Immature natural killer cell (primary cell): ENCODE measurements at regions not wholly inside any gene's neighbourhood (a gene's known extent, or its start where the extent isn't known, plus 50 kb on each side); places are given as distances from the start of the nearest gene placed in this dataset.
"Not testable (repeated sequence)": the region's sequence is repeated elsewhere in the genome, so short reads cannot be mapped to it uniquely, and the experiment has no call there.

ENCODE experiments used
- DNase-seq, 3 donors: peaks; one replicate each; pipeline ENCODE4 v3.0.0; 2022; ENCODE audit warnings: mixed read lengths in 1 of 3
- H3K27ac Mint-ChIP-seq, 6 donors: one replicate each; pipeline ENCODE4 v1.8.0; 2020; ENCODE audit warnings: mixed read lengths in 6 of 6, mild to moderate bottlenecking in 5 of 6, inconsistent platforms in 4 of 6, moderate library complexity in 3 of 6
- H3K27me3 Mint-ChIP-seq, 3 donors: one replicate each; pipeline ENCODE4 v1.8.0; 2020 to 2021; ENCODE audit warnings: low read depth in 3 of 3, mild to moderate bottlenecking in 3 of 3, mixed read lengths in 3 of 3, moderate library complexity in 3 of 3, inconsistent platforms in 1 of 3
- H3K36me3 Mint-ChIP-seq, 3 donors: one replicate each; pipeline ENCODE4 v1.8.0; 2020; ENCODE audit warnings: mixed read lengths in 3 of 3, inconsistent platforms in 2 of 3, mild to moderate bottlenecking in 2 of 3
- H3K4me1 Mint-ChIP-seq, 2 donors: one replicate each; pipeline ENCODE4 v1.8.0; 2020; ENCODE audit warnings: inconsistent platforms in 2 of 2, mild to moderate bottlenecking in 2 of 2, mixed read lengths in 2 of 2, moderate library complexity in 1 of 2
- H3K4me3 Mint-ChIP-seq, 5 donors: one replicate each; pipeline ENCODE4 v1.8.0; 2020; ENCODE audit warnings: mild to moderate bottlenecking in 5 of 5, mixed read lengths in 5 of 5, inconsistent platforms in 3 of 5, moderate library complexity in 3 of 5
- H3K9me3 Mint-ChIP-seq, 6 donors: one replicate each; pipeline ENCODE4 v1.8.0; 2020; ENCODE audit warnings: mild to moderate bottlenecking in 6 of 6, mixed read lengths in 6 of 6, inconsistent platforms in 4 of 6, moderate library complexity in 3 of 6

DNA sequence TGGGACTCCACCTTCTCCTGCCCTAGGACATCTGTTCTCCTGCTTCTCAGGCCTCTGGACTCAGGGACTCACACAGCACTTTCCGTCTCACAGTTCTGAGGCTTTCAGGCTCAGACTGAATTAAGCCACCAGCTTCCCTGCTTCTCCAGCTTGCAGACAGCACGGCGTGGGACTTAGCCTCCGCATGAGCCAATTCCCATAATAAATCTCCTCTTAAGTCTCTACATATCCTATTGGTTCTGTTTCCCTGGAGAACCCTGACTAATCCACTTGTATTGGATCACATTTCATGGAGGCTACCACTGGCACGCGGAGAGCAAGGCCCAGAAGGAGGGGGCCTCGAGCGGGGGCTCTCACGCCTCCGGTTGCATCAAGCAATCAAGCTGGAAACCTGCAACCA, 1313.6 kb downstream of the TBC1D22A start:
- DNase-seq, result no peak
- Mint-ChIP-seq H3K4me3 (no peak overlapping the region), H3K36me3 (peaks cover 0 to 6% (median 0%) of the 10 kb centered on the region in 3 donors), H3K27me3 (peaks cover 26 to 41% (median 27%) of the 10 kb centered on the region in 3 donors), H3K27ac (no peak overlapping the region), H3K9me3 (no peaks in the 10 kb centered on the region), H3K4me1 (peaks cover 13 to 23% of the 10 kb centered on the region in 2 donors)

DNA sequence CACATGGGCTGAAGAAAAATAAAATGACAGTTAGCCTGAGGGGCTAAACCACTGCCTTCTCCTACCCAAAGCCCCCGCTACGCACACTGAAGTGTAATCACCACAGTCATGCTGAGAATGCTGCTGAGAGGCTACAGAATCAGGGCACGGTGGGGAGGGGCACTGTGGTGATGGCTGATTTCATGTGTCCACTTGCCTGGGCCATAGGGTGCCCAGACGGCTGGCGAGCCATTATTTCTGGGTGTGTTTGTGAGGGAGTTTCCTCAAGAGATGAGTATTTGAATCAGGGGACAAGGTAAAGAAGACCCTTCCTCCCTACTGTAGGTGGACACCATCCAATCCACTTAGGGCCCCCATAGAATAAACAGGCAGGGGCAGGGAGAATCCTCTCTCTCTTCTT, 1313.2 kb downstream of the TBC1D22A start:
- H3K27me3 Mint-ChIP-seq, result peaks cover 25 to 41% (median 26%) of the 10 kb centered on the region in 3 donors
- no peak overlapping the region for H3K27ac Mint-ChIP-seq
- no peak overlapping the region for H3K4me3 Mint-ChIP-seq
- no peak for DNase-seq
- no peaks in the 10 kb centered on the region for H3K9me3 Mint-ChIP-seq
- peaks cover 13 to 19% of the 10 kb centered on the region in 2 donors for H3K4me1 Mint-ChIP-seq
- H3K36me3 Mint-ChIP-seq, result peaks cover 0 to 6% (median 0%) of the 10 kb centered on the region in 3 donors

DNA sequence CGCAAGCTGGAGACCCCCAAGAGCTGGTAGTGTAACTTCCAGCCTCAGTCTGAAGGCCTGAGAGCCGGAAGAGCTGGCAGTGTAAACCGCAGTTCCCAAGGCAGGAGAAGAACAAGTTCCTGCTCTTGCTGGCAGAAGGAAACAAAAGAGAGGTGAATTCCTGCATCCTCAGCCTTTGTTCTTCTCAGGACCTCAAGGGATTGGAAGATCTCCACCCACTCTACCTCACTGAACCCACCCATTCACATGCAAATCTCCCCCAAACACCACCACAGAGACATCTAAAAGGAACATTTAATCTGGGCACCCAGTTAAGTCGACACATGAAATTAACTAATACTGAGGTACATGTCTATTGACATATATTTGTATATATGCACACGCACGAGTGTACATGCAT, 1310.3 kb downstream of the TBC1D22A start:
- Mint-ChIP-seq H3K9me3 (no peaks in the 10 kb centered on the region), H3K27ac (no peak overlapping the region), H3K4me3 (no peak overlapping the region), H3K4me1 (no peaks in the 10 kb centered on the region), H3K36me3 (peaks cover 0 to 7% (median 6%) of the 10 kb centered on the region in 3 donors), H3K27me3 (peaks cover 7 to 22% (median 18%) of the 10 kb centered on the region in 3 donors)
- DNase-seq, result no peak

DNA sequence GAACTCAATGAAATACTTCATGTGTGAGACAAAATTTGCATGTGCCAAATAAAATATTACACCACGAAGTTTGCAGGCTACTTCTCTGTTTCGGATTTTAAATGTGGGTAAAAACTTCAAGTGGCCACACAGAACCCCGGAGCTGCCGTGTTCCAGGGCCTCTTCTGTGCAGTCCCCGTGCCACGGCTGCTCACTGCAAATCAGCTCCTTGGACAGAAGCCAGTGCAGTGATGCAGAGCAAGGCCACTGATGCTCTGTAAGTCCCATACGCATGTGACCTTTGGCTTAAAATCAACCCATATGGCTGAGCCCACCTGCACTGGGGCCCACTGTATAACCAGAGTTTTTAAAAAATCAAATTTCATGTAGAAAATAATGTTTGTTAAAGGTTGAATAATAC, 1309.4 kb downstream of the TBC1D22A start:
- Mint-ChIP-seq H3K36me3 (peaks cover 0 to 7% (median 6%) of the 10 kb centered on the region in 3 donors), H3K4me1 (no peaks in the 10 kb centered on the region), H3K9me3 (no peaks in the 10 kb centered on the region), H3K27me3 (peaks cover 7 to 15% (median 15%) of the 10 kb centered on the region in 3 donors), H3K4me3 (no peak overlapping the region), H3K27ac (no peak overlapping the region)
- no peak for DNase-seq

DNA sequence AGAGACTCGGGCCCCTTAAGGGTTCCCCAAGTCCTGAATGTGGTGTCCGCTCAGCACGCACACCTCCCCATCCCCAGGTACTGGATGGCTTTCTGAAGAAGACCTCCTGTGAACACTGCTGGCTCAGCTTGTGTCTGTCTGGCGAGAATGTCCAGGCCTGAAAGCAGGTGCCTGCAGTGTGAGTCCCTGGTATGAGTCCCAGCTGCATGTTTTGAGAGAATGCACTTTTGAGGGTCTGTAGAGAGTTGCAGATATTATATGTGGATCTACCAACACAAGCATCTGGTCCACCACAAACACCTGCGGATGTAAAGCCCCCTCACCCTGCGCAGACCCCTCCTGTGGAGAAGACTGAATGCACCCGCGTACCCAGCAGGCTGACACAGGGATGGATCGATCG, 1308.9 kb downstream of the TBC1D22A start:
- H3K27ac Mint-ChIP-seq, result no peak overlapping the region
- no peaks in the 10 kb centered on the region for H3K9me3 Mint-ChIP-seq
- no peak overlapping the region for H3K4me3 Mint-ChIP-seq
- H3K36me3 Mint-ChIP-seq, result peaks cover 0 to 7% (median 6%) of the 10 kb centered on the region in 3 donors
- DNase-seq, result no peak
- H3K27me3 Mint-ChIP-seq, result peaks cover 10 to 13% (median 11%) of the 10 kb centered on the region in 3 donors
- no peaks in the 10 kb centered on the region for H3K4me1 Mint-ChIP-seq

DNA sequence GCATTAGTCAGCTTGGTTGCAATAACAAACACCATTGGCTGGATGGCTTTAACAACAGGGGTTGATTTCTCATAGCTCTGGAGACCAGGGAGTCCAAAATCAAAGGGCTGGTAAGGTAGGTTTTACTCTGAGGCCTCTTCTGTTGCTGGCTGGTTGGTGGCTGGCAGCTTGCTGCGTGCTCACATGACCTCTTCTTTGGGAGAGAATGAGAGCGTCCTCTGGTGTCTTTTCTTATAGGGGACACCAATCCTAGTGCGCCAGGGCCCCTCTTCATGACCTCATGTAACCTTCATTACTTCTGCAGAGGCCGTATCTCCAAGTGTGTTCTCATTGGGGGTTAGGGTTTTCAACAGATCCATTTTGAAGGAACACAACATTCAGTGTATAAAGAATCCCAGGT, 1308.3 kb downstream of the TBC1D22A start:
- peaks cover 0 to 7% (median 6%) of the 10 kb centered on the region in 3 donors for H3K36me3 Mint-ChIP-seq
- no peak overlapping the region for H3K27ac Mint-ChIP-seq
- H3K4me3 Mint-ChIP-seq, result no peak overlapping the region
- no peaks in the 10 kb centered on the region for H3K9me3 Mint-ChIP-seq
- DNase-seq, result no peak
- H3K27me3 Mint-ChIP-seq, result peaks cover 7 to 10% (median 8%) of the 10 kb centered on the region in 3 donors
- H3K4me1 Mint-ChIP-seq, result no peaks in the 10 kb centered on the region

DNA sequence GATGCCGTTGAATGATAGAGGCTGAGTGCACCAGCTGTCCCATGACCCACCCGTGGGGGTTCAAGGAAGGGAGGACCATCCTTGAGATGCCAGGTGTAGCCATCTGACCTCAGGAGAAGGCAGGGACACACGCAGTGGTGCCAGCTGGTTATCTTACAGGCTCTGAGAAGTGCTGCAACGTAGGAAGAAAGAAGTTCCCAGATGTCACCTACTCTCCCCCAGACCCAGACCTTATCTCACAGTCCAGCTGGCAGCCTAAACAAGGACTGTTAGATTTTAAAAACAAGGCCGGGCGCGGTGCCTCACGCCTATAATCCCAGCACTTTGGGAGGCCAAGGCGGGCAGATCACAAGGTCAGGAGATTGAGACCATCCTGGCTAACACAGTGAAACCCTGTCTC, 1307.6 kb downstream of the TBC1D22A start:
- Mint-ChIP-seq H3K27me3 (peaks cover 5 to 8% (median 7%) of the 10 kb centered on the region in 3 donors), H3K4me1 (no peaks in the 10 kb centered on the region), H3K4me3 (no peak overlapping the region), H3K27ac (no peak overlapping the region), H3K36me3 (peaks cover 0 to 7% (median 4%) of the 10 kb centered on the region in 3 donors), H3K9me3 (no peaks in the 10 kb centered on the region)
- DNase-seq, result no peak

DNA sequence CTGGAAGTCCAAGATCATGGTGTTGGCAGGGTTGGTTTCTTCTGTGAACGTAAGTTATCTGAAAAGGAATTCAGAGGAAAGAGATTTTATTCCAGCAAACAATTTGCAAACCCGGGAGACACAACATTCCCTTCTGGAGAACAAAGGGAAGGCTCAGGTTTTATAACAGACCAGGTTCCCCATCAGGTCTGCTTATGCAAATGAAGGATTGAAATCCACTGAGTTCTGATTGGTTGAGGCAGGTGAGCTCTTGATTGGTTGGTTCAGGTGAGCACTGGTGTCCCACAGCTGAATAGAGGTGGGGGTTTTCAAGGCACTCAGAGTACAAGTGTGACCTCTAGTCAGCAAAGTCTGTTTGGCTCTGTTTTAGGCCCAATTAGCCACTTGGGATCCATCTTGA, 1306.8 kb downstream of the TBC1D22A start:
- DNase-seq, result no peak
- Mint-ChIP-seq H3K27me3 (peaks cover 3 to 8% (median 8%) of the 10 kb centered on the region in 3 donors), H3K36me3 (peaks cover 0 to 7% (median 0%) of the 10 kb centered on the region in 3 donors), H3K4me3 (no peak overlapping the region), H3K9me3 (no peaks in the 10 kb centered on the region), H3K4me1 (no peaks in the 10 kb centered on the region), H3K27ac (no peak overlapping the region)

DNA sequence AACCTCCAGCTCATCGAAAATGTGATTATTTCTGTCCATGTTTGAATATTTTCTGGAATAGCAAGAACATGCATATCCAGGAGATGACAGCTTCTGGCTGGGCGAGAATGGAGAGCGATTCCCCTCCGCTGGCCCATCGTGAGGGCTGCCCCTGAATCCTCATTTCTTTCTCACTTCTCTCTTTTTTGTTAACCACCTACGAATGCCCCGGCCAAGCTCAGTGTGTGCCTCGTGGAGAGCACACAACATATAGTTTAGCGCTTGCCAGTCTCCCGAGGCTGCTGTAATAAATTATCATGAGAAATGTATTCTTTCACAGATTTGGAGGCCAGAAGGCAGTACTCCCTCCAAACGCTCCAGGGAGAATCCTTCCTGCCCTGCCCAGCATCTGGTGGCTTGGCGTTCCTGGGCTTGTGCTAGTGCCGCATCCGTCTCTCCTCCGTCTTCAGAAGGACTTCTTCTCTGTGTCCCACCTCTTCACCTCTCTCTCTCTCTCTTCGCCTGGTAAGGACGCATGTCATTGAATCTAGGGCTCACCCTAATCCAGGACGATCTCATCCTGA, 1306.0 kb downstream of the TBC1D22A start:
- Mint-ChIP-seq H3K4me1 (no peaks in the 10 kb centered on the region), H3K36me3 (peaks cover 0 to 7% (median 0%) of the 10 kb centered on the region in 3 donors), H3K4me3 (no peak overlapping the region), H3K9me3 (no peaks in the 10 kb centered on the region), H3K27ac (no peak overlapping the region), H3K27me3 (peaks cover 0 to 10% (median 7%) of the 10 kb centered on the region in 3 donors)
- DNase-seq, result no peak

DNA sequence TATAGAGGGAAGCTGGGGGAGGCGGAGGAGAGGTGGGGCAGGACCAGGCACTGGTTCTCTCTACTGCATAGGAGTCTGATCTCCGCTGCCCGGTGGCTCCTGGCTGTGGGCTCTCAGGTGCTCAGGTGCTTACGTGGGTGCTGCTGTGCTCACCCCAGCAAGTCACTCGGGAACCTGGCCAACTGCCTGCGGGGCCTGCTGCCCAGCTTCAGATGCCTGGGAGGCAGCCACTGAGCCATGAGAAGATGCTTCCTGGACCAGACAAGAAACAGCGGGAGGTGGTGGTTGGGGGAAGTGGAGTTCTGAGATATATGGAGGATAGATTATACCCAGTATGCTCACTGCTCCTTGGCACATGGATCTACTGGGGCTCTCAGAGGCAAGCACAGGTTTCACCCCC, 1303.4 kb downstream of the TBC1D22A start:
- peaks cover 0 to 7% (median 0%) of the 10 kb centered on the region in 3 donors for H3K36me3 Mint-ChIP-seq
- no peaks in the 10 kb centered on the region for H3K9me3 Mint-ChIP-seq
- DNase-seq, result no peak
- H3K4me1 Mint-ChIP-seq, result no peaks in the 10 kb centered on the region
- H3K4me3 Mint-ChIP-seq, result no peak overlapping the region
- peaks cover 5 to 15% (median 10%) of the 10 kb centered on the region in 3 donors for H3K27me3 Mint-ChIP-seq
- no peak overlapping the region for H3K27ac Mint-ChIP-seq

DNA sequence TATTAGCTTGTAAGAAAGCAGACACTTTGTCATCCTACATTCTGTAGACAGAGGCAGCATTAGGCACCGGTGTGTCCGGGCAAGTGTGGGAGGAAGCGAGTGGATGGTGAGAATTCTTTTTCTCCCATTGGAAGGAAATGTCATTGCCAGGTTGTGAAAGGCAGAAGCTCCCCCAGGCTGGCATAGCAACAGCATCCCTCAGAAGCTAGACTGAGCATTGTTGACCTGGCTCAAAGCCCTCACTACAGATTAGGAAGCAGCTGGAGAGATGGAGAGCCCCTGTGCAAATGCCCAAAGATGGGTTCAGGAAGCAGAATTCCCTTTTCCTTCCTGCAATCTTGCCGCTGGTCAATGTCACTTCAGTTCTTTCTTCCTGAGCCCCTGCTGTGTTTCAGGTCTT, 1299.3 kb downstream of the TBC1D22A start:
- Mint-ChIP-seq H3K27me3 (peaks cover 9 to 29% (median 24%) of the 10 kb centered on the region in 3 donors), H3K4me1 (no peaks in the 10 kb centered on the region), H3K9me3 (no peaks in the 10 kb centered on the region), H3K4me3 (no peak overlapping the region), H3K27ac (no peak overlapping the region), H3K36me3 (no peaks in the 10 kb centered on the region)
- DNase-seq, result no peak

DNA sequence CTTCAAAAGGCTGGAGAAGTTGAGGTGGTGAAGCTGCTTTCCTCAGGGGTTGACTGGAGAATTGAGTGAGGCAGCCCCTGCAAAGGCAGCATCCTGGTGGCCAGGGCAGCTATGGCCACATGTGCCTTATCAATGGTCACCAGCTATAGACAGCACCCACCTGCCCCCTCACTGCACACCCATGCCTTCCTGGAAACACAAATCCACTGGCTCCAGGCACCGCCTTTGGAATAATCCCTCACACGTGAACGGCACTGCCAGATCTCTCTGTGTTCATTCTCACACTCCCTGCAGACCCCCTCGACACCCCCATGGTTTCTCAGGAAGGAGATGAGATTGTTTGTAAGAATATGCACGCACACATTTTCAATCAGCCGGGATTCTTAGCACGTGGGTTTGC, 1297.8 kb downstream of the TBC1D22A start:
- H3K4me3 Mint-ChIP-seq, result no peak overlapping the region
- H3K9me3 Mint-ChIP-seq, result no peaks in the 10 kb centered on the region
- peaks cover 7 to 29% (median 26%) of the 10 kb centered on the region in 3 donors for H3K27me3 Mint-ChIP-seq
- no peaks in the 10 kb centered on the region for H3K4me1 Mint-ChIP-seq
- no peak overlapping the region for H3K27ac Mint-ChIP-seq
- H3K36me3 Mint-ChIP-seq, result no peaks in the 10 kb centered on the region
- DNase-seq, result no peak

DNA sequence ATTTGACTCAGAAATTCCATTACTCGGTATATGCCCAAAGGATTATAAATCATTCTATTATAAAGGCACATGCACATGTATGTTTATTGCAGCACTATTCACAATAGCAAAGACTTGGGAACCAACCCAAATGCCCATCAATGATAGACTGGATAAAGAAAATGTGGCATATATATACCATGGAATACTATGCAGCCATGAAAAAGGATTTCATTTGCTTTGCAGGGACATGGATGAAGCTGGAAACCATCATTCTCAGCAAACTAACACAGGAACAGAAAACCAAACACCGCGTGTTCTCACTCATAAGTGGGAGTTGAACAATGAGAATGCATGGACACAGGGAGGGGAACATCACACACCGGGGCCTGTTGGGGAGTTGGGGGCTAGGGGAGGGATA, 1297.1 kb downstream of the TBC1D22A start:
- not testable (repeated sequence) for H3K36me3 Mint-ChIP-seq, H3K9me3 Mint-ChIP-seq, DNase-seq, H3K27ac Mint-ChIP-seq, H3K4me1 Mint-ChIP-seq, H3K4me3 Mint-ChIP-seq
- peaks cover 7 to 29% (median 24%) of the 10 kb centered on the region in 3 donors for H3K27me3 Mint-ChIP-seq

DNA sequence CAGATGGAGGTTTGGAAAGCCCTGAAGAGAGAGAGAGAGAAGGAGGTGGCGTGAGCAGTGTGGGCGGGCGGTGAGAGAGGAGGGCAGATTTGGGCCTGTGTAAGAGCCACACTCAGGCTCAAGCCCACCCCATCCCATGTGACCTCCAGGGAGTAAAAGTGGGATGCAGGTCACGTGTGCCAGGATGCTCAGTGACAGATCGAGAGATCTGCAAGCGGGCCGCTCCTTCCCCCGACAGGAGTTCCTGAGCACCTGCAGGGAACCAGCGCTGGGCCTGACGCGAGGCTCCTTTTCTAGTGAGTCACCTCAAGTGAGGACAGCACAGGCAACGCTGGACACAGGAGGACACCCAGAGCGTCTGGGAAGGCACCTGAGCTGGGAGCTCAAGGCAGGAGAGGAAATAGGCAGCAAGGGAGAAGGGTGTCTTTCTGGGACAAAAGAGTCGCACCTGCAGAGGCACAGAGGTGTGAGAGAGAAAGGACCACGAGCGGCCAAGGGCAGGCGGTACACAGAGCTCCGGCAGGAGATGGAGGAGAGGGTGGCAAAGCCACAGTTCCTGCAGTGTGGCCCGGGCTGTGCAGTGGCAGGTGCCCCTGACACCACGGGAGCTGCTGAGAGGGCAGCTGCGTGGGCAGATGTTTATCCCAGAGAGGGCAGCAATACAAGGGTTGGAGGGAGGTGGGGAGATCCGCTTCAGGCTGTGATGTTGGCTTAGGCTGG, 1294.8 kb downstream of the TBC1D22A start:
- no peak for DNase-seq
- peaks cover 2 to 27% (median 21%) of the 10 kb centered on the region in 3 donors for H3K27me3 Mint-ChIP-seq
- H3K36me3 Mint-ChIP-seq, result peaks cover 0 to 5% (median 0%) of the 10 kb centered on the region in 3 donors
- no peak overlapping the region for H3K27ac Mint-ChIP-seq
- H3K4me3 Mint-ChIP-seq, result no peak overlapping the region
- H3K9me3 Mint-ChIP-seq, result no peaks in the 10 kb centered on the region
- no peaks in the 10 kb centered on the region for H3K4me1 Mint-ChIP-seq
